Colonic mucosa (tissue), 4 donors: ENCODE measurements at regions not wholly inside any gene's neighbourhood (a gene's known extent, or its start where the extent isn't known, plus 50 kb on each side); places are given as distances from the start of the nearest gene placed in this dataset.

ENCODE experiments used
- DNase-seq: peaks from one replicate; pipeline ENCODE4 v3.0.0-alpha.2; 2020
- H3K27ac ChIP-seq: fragments of 200-600 bp; one replicate; pipeline ENCODE4 v1.8.0; 2021
- H3K27me3 ChIP-seq: fragments of 200-600 bp; one replicate; pipeline ENCODE4 v1.8.0; 2021
- H3K36me3 ChIP-seq: fragments of 200-600 bp; one replicate; pipeline ENCODE4 v1.8.0; 2021
- H3K4me1 ChIP-seq: fragments of 200-600 bp; one replicate; pipeline ENCODE4 v1.8.0; 2021; ENCODE audit warnings: mild to moderate bottlenecking
- H3K4me3 ChIP-seq: fragments of 200-600 bp; one replicate; pipeline ENCODE4 v1.8.0; 2021
- H3K9ac ChIP-seq, 2 donors: one replicate each; pipeline ENCODE4 v1.7.0; 2013; ENCODE audit warnings: control low read depth in 2 of 2, low read depth in 2 of 2, low read length in 2 of 2
- H3K9me3 ChIP-seq: fragments of 200-600 bp; one replicate; pipeline ENCODE4 v1.8.0; 2021
- intact Hi-C: fragments of 100-400 bp; cut with DNase I; formaldehyde crosslinking; loops from one replicate; pipeline ENCODE4 v1.14.1; 2022
- TF ChIP-seq, protein P1 (sequence below): fragments of 200-600 bp; IDR thresholded peaks from one replicate; pipeline ENCODE4 v1.8.0; 2022; ENCODE audit warnings: antibody characterized with exemption, mild to moderate bottlenecking
- donor health status: healthy.
- donor health status: DM: no; HTN: no; CAD: no.
- donor health status: DM: no; HTN: no; CAD: no.

- Histone ChIP-seq H3K9ac (no peak overlapping the region), H3K27ac (no peak overlapping the region), H3K36me3 (no peaks in the 10 kb centered on the region), H3K9me3 (no peaks in the 10 kb centered on the region), H3K27me3 (no peaks in the 10 kb centered on the region), H3K4me3 (no peak overlapping the region), H3K4me1 (no peaks in the 10 kb centered on the region)
- TF ChIP-seq, protein P1, sequence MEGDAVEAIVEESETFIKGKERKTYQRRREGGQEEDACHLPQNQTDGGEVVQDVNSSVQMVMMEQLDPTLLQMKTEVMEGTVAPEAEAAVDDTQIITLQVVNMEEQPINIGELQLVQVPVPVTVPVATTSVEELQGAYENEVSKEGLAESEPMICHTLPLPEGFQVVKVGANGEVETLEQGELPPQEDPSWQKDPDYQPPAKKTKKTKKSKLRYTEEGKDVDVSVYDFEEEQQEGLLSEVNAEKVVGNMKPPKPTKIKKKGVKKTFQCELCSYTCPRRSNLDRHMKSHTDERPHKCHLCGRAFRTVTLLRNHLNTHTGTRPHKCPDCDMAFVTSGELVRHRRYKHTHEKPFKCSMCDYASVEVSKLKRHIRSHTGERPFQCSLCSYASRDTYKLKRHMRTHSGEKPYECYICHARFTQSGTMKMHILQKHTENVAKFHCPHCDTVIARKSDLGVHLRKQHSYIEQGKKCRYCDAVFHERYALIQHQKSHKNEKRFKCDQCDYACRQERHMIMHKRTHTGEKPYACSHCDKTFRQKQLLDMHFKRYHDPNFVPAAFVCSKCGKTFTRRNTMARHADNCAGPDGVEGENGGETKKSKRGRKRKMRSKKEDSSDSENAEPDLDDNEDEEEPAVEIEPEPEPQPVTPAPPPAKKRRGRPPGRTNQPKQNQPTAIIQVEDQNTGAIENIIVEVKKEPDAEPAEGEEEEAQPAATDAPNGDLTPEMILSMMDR: peak; percentile 47
- intact Hi-C loops: loop anchor here (2.0 kb wide), 1 partner anchor 240 kb away; no protein-coding TSS in a partner anchor
- peak; percentile 39 for DNase-seq
These were observed 156.8 kb downstream of the KCNA5 start for GRCh38 chr12:5200278-5201087.

- TF ChIP-seq, protein P1: no peak
- H3K9ac ChIP-seq: no peak overlapping the region
- no peaks in the 10 kb centered on the region for H3K36me3 ChIP-seq
- DNase-seq: no peak
- no peaks in the 10 kb centered on the region for H3K4me1 ChIP-seq
- intact Hi-C loops: loop anchor here (2.0 kb wide), 1 partner anchor 239 kb away; no protein-coding TSS in a partner anchor
- H3K27ac ChIP-seq: no peak overlapping the region
- H3K27me3 ChIP-seq: no peaks in the 10 kb centered on the region
- no peaks in the 10 kb centered on the region for H3K9me3 ChIP-seq
- no peak overlapping the region for H3K4me3 ChIP-seq
These were observed 158.0 kb downstream of the KCNA5 start for GRCh38 chr12:5201554-5202218.

DNA sequence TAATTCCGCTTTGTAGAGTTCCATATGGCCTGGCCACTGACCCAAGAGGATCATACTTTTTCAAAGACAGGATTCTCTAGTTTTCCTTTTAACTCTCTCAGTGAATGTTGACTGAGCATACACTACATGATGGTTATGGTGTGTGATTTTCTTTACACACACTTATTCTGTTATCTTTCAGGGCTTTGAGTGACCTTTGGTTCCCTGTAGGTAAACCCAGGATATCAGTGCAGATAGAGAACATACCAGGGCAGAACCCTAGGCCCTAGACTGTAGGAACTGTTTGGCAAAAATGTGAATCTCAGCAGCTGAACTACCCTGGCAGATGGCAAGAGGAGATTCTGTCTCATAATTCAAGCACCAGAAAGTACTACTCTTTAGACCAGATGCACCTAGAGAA is 159.6 kb downstream of the KCNA5 start:
- no peaks in the 10 kb centered on the region for H3K27me3 ChIP-seq
- H3K9me3 ChIP-seq: no peaks in the 10 kb centered on the region
- TF ChIP-seq, protein P1: no peak
- no peak for DNase-seq
- no peak overlapping the region for H3K4me3 ChIP-seq
- intact Hi-C loops: no loop called here
- no peaks in the 10 kb centered on the region for H3K4me1 ChIP-seq
- H3K9ac ChIP-seq: no peak overlapping the region
- no peaks in the 10 kb centered on the region for H3K36me3 ChIP-seq
- no peak overlapping the region for H3K27ac ChIP-seq

- DNase-seq: no peak
- Histone ChIP-seq H3K4me1 (no peaks in the 10 kb centered on the region), H3K27me3 (no peaks in the 10 kb centered on the region), H3K27ac (no peak overlapping the region), H3K4me3 (no peak overlapping the region), H3K36me3 (no peaks in the 10 kb centered on the region), H3K9me3 (no peaks in the 10 kb centered on the region), H3K9ac (no peak overlapping the region)
- intact Hi-C loops: no loop called here
- TF ChIP-seq, protein P1: no peak
These were observed 160.0 kb downstream of the KCNA5 start for GRCh38 chr12:5203720-5204119.

GRCh38 chr12:5204271-5204670 is 160.6 kb downstream of the KCNA5 start:
- Histone ChIP-seq H3K4me1 (no peaks in the 10 kb centered on the region), H3K9ac (no peak overlapping the region), H3K36me3 (no peaks in the 10 kb centered on the region), H3K27ac (no peak overlapping the region), H3K9me3 (no peaks in the 10 kb centered on the region), H3K4me3 (no peak overlapping the region), H3K27me3 (no peaks in the 10 kb centered on the region)
- intact Hi-C loops: no loop called here
- no peak for DNase-seq
- TF ChIP-seq, protein P1: no peak
